ENCODE measurements at regions not wholly inside any gene's neighbourhood (a gene's known extent, or its start where the extent isn't known, plus 50 kb on each side); places are given as distances from the start of the nearest gene placed in this dataset.

DNA sequence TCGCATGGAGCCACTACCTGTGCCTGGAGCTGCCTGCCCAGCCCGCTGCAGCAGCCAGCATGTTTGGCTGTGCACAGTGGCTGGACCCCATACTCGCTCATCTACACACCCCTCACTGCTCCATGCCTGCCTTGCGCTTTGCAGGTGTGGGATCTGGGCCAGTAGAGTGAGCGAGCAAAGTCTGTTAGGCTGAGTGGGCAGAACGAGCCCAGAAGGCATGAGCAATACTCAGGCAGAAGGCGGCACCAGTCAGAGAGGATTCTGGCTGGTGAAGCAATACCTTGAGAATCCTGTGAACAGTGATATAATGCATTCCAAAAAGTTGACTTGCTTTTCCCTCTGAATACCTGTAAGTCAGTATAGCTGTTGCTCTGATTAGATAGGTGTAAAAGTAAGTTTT lies 816.4 kb downstream of the KCNT2 start:
- Histone ChIP-seq H3K4me3 (ENCODE audit: low read depth, low read length) (no peak overlapping the region), H3K27me3 (replicated peaks; ENCODE audit: control insufficient read depth, insufficient read depth, low read length) (no peaks in the 10 kb centered on the region), H3K9me3 (no peaks in the 10 kb centered on the region; the same call in 1 of the 2 replicates), H3K4me1 (no peaks in the 10 kb centered on the region), H3K36me3 (ENCODE audit: control insufficient read depth, insufficient read depth, low read length) (no peaks in the 10 kb centered on the region)
- Mint-ChIP-seq H3K27me3 (ENCODE audit: insufficient read depth, unreplicated experiment) (no peaks in the 10 kb centered on the region), H3K9me3 (ENCODE audit: unreplicated experiment) (peaks cover 10% of the 10 kb centered on the region), H3K36me3 (ENCODE audit: insufficient read depth, unreplicated experiment) (no peaks in the 10 kb centered on the region), H3K4me3 (ENCODE audit: unreplicated experiment) (no peak overlapping the region), H3K27ac (ENCODE audit: unreplicated experiment) (no peak overlapping the region), H3K4me1 (ENCODE audit: low read depth, unreplicated experiment) (no peaks in the 10 kb centered on the region)
- TF ChIP-seq CTCF (IDR thresholded peaks at IDR 0.05; ENCODE audit: insufficient read depth in 1 of 2, low read depth in 1 of 2, low read length in 1 of 2, severe bottlenecking in 1 of 2, unreplicated experiment in 1 of 2) = no peak
- DNase-seq = no peak
- CTCF ChIA-PET = no interaction called here
- intact Hi-C loops (cut with micrococcal nuclease; ENCODE audit: unreplicated experiment) = loop anchor here (1.0 kb wide), 1 partner anchor 32 kb away; no protein-coding TSS in a partner anchor
- BruUV-seq (replicated peaks) = no TSS peak
- POLR2A ChIA-PET = no interaction called here

DNA sequence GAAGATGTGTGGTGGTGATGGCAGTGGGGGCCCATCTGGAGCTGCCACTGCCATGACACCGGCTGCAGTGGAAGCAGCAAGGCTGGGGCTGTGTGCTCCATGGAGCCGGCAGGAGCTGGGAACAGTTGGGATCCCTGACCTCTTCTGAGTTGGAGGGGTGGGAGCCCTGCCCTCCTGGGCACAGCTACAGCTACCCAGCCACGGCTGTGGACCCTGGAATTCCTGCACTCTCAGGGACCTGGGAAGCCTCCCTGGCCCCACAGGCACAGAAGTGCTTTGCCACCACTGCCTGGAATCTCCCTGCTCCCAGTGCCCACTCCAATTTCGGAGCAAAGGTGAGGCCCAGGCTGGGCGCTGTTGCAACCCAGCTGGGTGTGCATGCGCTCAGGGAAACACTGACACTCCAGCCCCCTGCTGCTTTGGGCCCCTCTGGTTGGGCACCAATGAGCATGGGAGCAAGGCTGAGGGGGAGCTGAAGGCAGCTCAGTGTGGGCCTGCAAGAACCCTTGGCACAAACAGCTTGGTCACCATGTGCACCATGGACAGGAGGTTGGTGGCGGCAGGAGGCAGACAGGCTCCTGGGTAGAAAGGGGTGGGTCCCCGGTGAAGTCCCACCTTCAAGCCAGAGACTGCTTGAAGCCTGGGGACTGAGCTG lies 817.6 kb downstream of the KCNT2 start:
- Mint-ChIP-seq H3K4me1 (ENCODE audit: low read depth, unreplicated experiment) (no peaks in the 10 kb centered on the region), H3K27me3 (ENCODE audit: insufficient read depth, unreplicated experiment) (no peaks in the 10 kb centered on the region), H3K4me3 (ENCODE audit: unreplicated experiment) (no peak overlapping the region), H3K9me3 (ENCODE audit: unreplicated experiment) (peaks cover 10% of the 10 kb centered on the region), H3K27ac (ENCODE audit: unreplicated experiment) (no peak overlapping the region), H3K36me3 (ENCODE audit: insufficient read depth, unreplicated experiment) (no peaks in the 10 kb centered on the region)
- Histone ChIP-seq H3K4me1 (no peaks in the 10 kb centered on the region), H3K9me3 (no peaks in the 10 kb centered on the region; the same call in 1 of the 2 replicates), H3K27me3 (replicated peaks; ENCODE audit: control insufficient read depth, insufficient read depth, low read length) (no peaks in the 10 kb centered on the region), H3K4me3 (ENCODE audit: low read depth, low read length) (no peak overlapping the region), H3K36me3 (ENCODE audit: control insufficient read depth, insufficient read depth, low read length) (no peaks in the 10 kb centered on the region)
- intact Hi-C loops (cut with micrococcal nuclease; ENCODE audit: unreplicated experiment) = loop anchor here (1.0 kb wide), 1 partner anchor 31 kb away; no protein-coding TSS in a partner anchor
- ChIA-PET POLR2A (no interaction called here), CTCF (no interaction called here)
- DNase-seq = no peak
- no TSS peak for BruUV-seq (replicated peaks)
- TF ChIP-seq CTCF (IDR thresholded peaks at IDR 0.05; ENCODE audit: insufficient read depth in 1 of 2, low read depth in 1 of 2, low read length in 1 of 2, severe bottlenecking in 1 of 2, unreplicated experiment in 1 of 2) = no peak

DNA sequence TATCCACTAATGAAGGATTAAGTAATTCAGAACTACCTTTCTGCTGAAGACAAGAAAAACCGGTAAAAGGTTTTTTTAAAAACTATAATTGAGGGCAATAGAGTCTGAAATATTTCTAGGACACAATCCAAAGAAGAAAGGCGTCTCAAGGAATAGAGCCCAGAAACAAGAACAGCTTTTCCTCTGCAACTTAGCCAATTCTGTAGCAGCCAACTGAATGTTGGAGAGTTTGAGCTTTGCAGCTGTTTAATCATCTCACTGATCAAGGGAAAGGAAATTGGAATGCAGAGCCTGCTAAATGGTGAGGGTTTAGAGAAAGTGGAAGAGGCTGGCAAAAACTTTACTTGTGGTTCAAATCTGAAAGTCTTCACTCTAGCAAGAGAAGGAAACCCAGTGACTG lies 818.9 kb downstream of the KCNT2 start:
- H3K36me3 Mint-ChIP-seq (ENCODE audit: insufficient read depth, unreplicated experiment) = no peaks in the 10 kb centered on the region
- Histone ChIP-seq H3K27me3 (replicated peaks; ENCODE audit: control insufficient read depth, insufficient read depth, low read length) (no peaks in the 10 kb centered on the region), H3K36me3 (ENCODE audit: control insufficient read depth, insufficient read depth, low read length) (no peaks in the 10 kb centered on the region), H3K4me3 (ENCODE audit: low read depth, low read length) (no peak overlapping the region), H3K9me3 (no peaks in the 10 kb centered on the region; the same call in 1 of the 2 replicates), H3K4me1 (no peaks in the 10 kb centered on the region)
- CTCF ChIA-PET = no interaction called here
- H3K4me1 Mint-ChIP-seq (ENCODE audit: low read depth, unreplicated experiment) = no peaks in the 10 kb centered on the region
- no TSS peak for BruUV-seq (replicated peaks)
- no peak overlapping the region for H3K4me3 Mint-ChIP-seq (ENCODE audit: unreplicated experiment)
- no peak overlapping the region for H3K27ac Mint-ChIP-seq (ENCODE audit: unreplicated experiment)
- no peak for TF ChIP-seq CTCF (IDR thresholded peaks at IDR 0.05; ENCODE audit: insufficient read depth in 1 of 2, low read depth in 1 of 2, low read length in 1 of 2, severe bottlenecking in 1 of 2, unreplicated experiment in 1 of 2)
- DNase-seq = no peak
- H3K9me3 Mint-ChIP-seq (ENCODE audit: unreplicated experiment) = peaks cover 10% of the 10 kb centered on the region
- POLR2A ChIA-PET = no interaction called here
- intact Hi-C loops (cut with micrococcal nuclease; ENCODE audit: unreplicated experiment) = no loop called here
- no peaks in the 10 kb centered on the region for H3K27me3 Mint-ChIP-seq (ENCODE audit: insufficient read depth, unreplicated experiment)
